GM12801 (cell line): ENCODE measurements at regions not wholly inside any gene's neighbourhood (a gene's known extent, or its start where the extent isn't known, plus 50 kb on each side); places are given as distances from the start of the nearest gene placed in this dataset.

ENCODE experiments used
- CTCF ChIP-seq: IDR thresholded peaks from one replicate; pipeline ENCODE4 v1.5.1; 2011; ENCODE audit warnings: control low read depth; ENCODE audit not compliant: insufficient read length; ENCODE audit errors: extremely low read depth

GRCh38 chr16:65468133-65468532 lies 346.3 kb upstream of the CDH11 start:
- no peak for TF ChIP-seq CTCF

GRCh38 chr16:65463652-65464260 lies 341.9 kb upstream of the CDH11 start:
- no peak for TF ChIP-seq CTCF

- no peak for TF ChIP-seq CTCF
These were observed 335.2 kb upstream of the CDH11 start for GRCh38 chr16:65457084-65457483.

GRCh38 chr16:65455761-65456160 lies 333.9 kb upstream of the CDH11 start:
- no peak for TF ChIP-seq CTCF

GRCh38 chr16:65453646-65454045 lies 331.8 kb upstream of the CDH11 start:
- TF ChIP-seq CTCF, result no peak

- no peak for TF ChIP-seq CTCF
These were observed 327.7 kb upstream of the CDH11 start for GRCh38 chr16:65449526-65449925.

GRCh38 chr16:65446427-65446826 lies 324.6 kb upstream of the CDH11 start:
- no peak for TF ChIP-seq CTCF
